HG03432 (cell line): ENCODE measurements at regions not wholly inside any gene's neighbourhood (a gene's known extent, or its start where the extent isn't known, plus 50 kb on each side); places are given as distances from the start of the nearest gene placed in this dataset.

ENCODE experiments used
- ATAC-seq: cut with Tn5 transposase; IDR thresholded peaks from one replicate; pipeline ENCODE4 v1.9.1; 2021; ENCODE audit warnings: mild to moderate bottlenecking, moderate library complexity; ENCODE audit not compliant: unreplicated experiment

- ATAC-seq, result peak; percentile 51
Measured at GRCh38 chr3:147838652-147839051, 429.5 kb downstream of the ZIC1 start.

- ATAC-seq, result no peak
Measured at GRCh38 chr3:147843331-147843730, 434.2 kb downstream of the ZIC1 start.

- ATAC-seq, result no peak
Measured at GRCh38 chr3:147846293-147846692, 437.1 kb downstream of the ZIC1 start.

GRCh38 chr3:147846854-147847478 lies 437.8 kb downstream of the ZIC1 start:
- ATAC-seq, result no peak

- no peak for ATAC-seq
Measured at GRCh38 chr3:147851062-147851461, 441.9 kb downstream of the ZIC1 start.

GRCh38 chr3:147854542-147854941 lies 445.4 kb downstream of the ZIC1 start:
- no peak for ATAC-seq

- ATAC-seq, result no peak
Measured at GRCh38 chr3:147864754-147865354, 455.7 kb downstream of the ZIC1 start.

GRCh38 chr3:147866561-147866960 lies 457.4 kb downstream of the ZIC1 start:
- ATAC-seq, result no peak

GRCh38 chr3:147872568-147872967 lies 463.4 kb downstream of the ZIC1 start:
- peak; percentile 48 for ATAC-seq

- no peak for ATAC-seq
Measured at GRCh38 chr3:147875498-147875897, 466.3 kb downstream of the ZIC1 start.

- ATAC-seq, result no peak
Measured at GRCh38 chr3:147881933-147882332, 472.8 kb downstream of the ZIC1 start.

GRCh38 chr3:147886879-147887278 lies 477.7 kb downstream of the ZIC1 start:
- ATAC-seq, result no peak

- ATAC-seq, result no peak
Measured at GRCh38 chr3:147887797-147888196, 478.6 kb downstream of the ZIC1 start.

- peak; percentile 88 for ATAC-seq
Measured at GRCh38 chr3:147890114-147890513, 480.9 kb downstream of the ZIC1 start.

- ATAC-seq, result no peak
Measured at GRCh38 chr3:147895509-147895908, 486.3 kb downstream of the ZIC1 start.

GRCh38 chr3:147900851-147901250 lies 491.7 kb downstream of the ZIC1 start:
- no peak for ATAC-seq

GRCh38 chr3:147903026-147903425 lies 493.9 kb downstream of the ZIC1 start:
- ATAC-seq, result no peak

GRCh38 chr3:147904421-147904820 lies 495.3 kb downstream of the ZIC1 start:
- ATAC-seq, result no peak

- ATAC-seq, result peak; percentile 80
Measured at GRCh38 chr3:147906285-147906684, 497.1 kb downstream of the ZIC1 start.

- peak; percentile 64 for ATAC-seq
Measured at GRCh38 chr3:147914532-147914931, 505.4 kb downstream of the ZIC1 start.

GRCh38 chr3:147915057-147915456 lies 505.9 kb downstream of the ZIC1 start:
- peak; percentile 56 for ATAC-seq

- ATAC-seq, result no peak
Measured at GRCh38 chr3:147919496-147919895, 510.3 kb downstream of the ZIC1 start.

GRCh38 chr3:147921051-147921450 lies 511.9 kb downstream of the ZIC1 start:
- ATAC-seq, result no peak
